ENCODE measurements at regions not wholly inside any gene's neighbourhood (a gene's known extent, or its start where the extent isn't known, plus 50 kb on each side); places are given as distances from the start of the nearest gene placed in this dataset.

DNA sequence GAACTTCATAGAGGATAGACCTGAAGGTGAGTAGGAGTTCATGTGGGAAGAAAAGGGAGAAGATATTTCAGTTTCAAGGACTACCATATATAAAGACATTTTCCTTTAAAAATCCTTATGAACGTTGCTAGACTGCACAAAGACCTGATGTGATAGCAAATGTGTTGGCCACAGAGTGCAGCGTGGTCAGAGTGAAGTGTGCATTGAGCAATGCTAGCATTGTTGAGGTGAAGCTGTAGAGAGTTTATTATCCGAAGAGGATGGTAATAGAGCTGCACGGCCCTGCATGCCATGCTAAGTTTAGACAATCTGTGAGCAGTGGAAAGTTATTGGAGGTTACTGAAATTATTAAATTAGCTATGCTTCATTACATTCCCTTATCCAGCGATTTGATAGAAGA lies 413.0 kb downstream of the CCDC91 start:
- TF ChIP-seq, protein P1, sequence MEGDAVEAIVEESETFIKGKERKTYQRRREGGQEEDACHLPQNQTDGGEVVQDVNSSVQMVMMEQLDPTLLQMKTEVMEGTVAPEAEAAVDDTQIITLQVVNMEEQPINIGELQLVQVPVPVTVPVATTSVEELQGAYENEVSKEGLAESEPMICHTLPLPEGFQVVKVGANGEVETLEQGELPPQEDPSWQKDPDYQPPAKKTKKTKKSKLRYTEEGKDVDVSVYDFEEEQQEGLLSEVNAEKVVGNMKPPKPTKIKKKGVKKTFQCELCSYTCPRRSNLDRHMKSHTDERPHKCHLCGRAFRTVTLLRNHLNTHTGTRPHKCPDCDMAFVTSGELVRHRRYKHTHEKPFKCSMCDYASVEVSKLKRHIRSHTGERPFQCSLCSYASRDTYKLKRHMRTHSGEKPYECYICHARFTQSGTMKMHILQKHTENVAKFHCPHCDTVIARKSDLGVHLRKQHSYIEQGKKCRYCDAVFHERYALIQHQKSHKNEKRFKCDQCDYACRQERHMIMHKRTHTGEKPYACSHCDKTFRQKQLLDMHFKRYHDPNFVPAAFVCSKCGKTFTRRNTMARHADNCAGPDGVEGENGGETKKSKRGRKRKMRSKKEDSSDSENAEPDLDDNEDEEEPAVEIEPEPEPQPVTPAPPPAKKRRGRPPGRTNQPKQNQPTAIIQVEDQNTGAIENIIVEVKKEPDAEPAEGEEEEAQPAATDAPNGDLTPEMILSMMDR (IDR thresholded peaks at IDR 0.05): no peak
- TF ChIP-seq POLR2A (IDR thresholded peaks at IDR 0.05): no peak
